ENCODE measurements at regions not wholly inside any gene's neighbourhood (a gene's known extent, or its start where the extent isn't known, plus 50 kb on each side); places are given as distances from the start of the nearest gene placed in this dataset.
"Not testable (repeated sequence)": the region's sequence is repeated elsewhere in the genome, so short reads cannot be mapped to it uniquely, and the experiment has no call there.

- no peak overlapping the region for H3K4me2 ChIP-seq (ENCODE audit: low read length)
- H3K27me3 ChIP-seq (ENCODE audit: low read depth, low read length) = no peaks in the 10 kb centered on the region
- no peaks in the 10 kb centered on the region for H4K20me1 ChIP-seq (ENCODE audit: insufficient read depth, low read length)
- no peak for TF ChIP-seq CTCF (IDR thresholded peaks at IDR 0.05; ENCODE audit: low read depth, low read length)
- no peak for TF ChIP-seq EZH2phosphoT487 (IDR thresholded peaks at IDR 0.05; ENCODE audit: low read depth)
- no peaks in the 10 kb centered on the region for H3K4me1 ChIP-seq (ENCODE audit: low read length)
- no peak overlapping the region for H2AFZ ChIP-seq (ENCODE audit: low read depth, low read length)
- no peaks in the 10 kb centered on the region for H3K36me3 ChIP-seq (replicated peaks; ENCODE audit: low read depth, low read length)
- no peak overlapping the region for H3K9ac ChIP-seq (ENCODE audit: low read length)
- H3K4me3 ChIP-seq (ENCODE audit: low read length) = no peak overlapping the region
- H3K9me3 ChIP-seq (ENCODE audit: insufficient read depth, low read length) = no peaks in the 10 kb centered on the region
- H3K79me2 ChIP-seq (ENCODE audit: low read length) = no peaks in the 10 kb centered on the region
- H3K27ac ChIP-seq (ENCODE audit: low read length) = no peak overlapping the region
Measured at GRCh38 chr12:33223956-33224355, 215.7 kb downstream of the SYT10 start.

GRCh38 chr12:33222357-33222756 is 217.3 kb downstream of the SYT10 start:
- H3K4me1 ChIP-seq (ENCODE audit: low read length) = no peaks in the 10 kb centered on the region
- H3K9ac ChIP-seq (ENCODE audit: low read length) = no peak overlapping the region
- no peaks in the 10 kb centered on the region for H3K9me3 ChIP-seq (ENCODE audit: insufficient read depth, low read length)
- H3K4me2 ChIP-seq (ENCODE audit: low read length) = no peak overlapping the region
- no peaks in the 10 kb centered on the region for H4K20me1 ChIP-seq (ENCODE audit: insufficient read depth, low read length)
- H3K27me3 ChIP-seq (ENCODE audit: low read depth, low read length) = no peaks in the 10 kb centered on the region
- no peak overlapping the region for H3K27ac ChIP-seq (ENCODE audit: low read length)
- H2AFZ ChIP-seq (ENCODE audit: low read depth, low read length) = no peak overlapping the region
- no peaks in the 10 kb centered on the region for H3K79me2 ChIP-seq (ENCODE audit: low read length)
- H3K36me3 ChIP-seq (replicated peaks; ENCODE audit: low read depth, low read length) = no peaks in the 10 kb centered on the region
- no peak overlapping the region for H3K4me3 ChIP-seq (ENCODE audit: low read length)
- TF ChIP-seq CTCF (IDR thresholded peaks at IDR 0.05; ENCODE audit: low read depth, low read length) = no peak
- TF ChIP-seq EZH2phosphoT487 (IDR thresholded peaks at IDR 0.05; ENCODE audit: low read depth) = no peak

GRCh38 chr12:33205981-33206380 is 233.6 kb downstream of the SYT10 start:
- no peaks in the 10 kb centered on the region for H4K20me1 ChIP-seq (ENCODE audit: insufficient read depth, low read length)
- H3K27ac ChIP-seq (ENCODE audit: low read length) = no peak overlapping the region
- no peaks in the 10 kb centered on the region for H3K36me3 ChIP-seq (replicated peaks; ENCODE audit: low read depth, low read length)
- H3K9ac ChIP-seq (ENCODE audit: low read length) = no peak overlapping the region
- no peak overlapping the region for H3K4me2 ChIP-seq (ENCODE audit: low read length)
- no peak overlapping the region for H2AFZ ChIP-seq (ENCODE audit: low read depth, low read length)
- TF ChIP-seq EZH2phosphoT487 (IDR thresholded peaks at IDR 0.05; ENCODE audit: low read depth) (no peak), CTCF (IDR thresholded peaks at IDR 0.05; ENCODE audit: low read depth, low read length) (no peak)
- no peaks in the 10 kb centered on the region for H3K9me3 ChIP-seq (ENCODE audit: insufficient read depth, low read length)
- H3K79me2 ChIP-seq (ENCODE audit: low read length) = no peaks in the 10 kb centered on the region
- no peak overlapping the region for H3K4me3 ChIP-seq (ENCODE audit: low read length)
- no peaks in the 10 kb centered on the region for H3K27me3 ChIP-seq (ENCODE audit: low read depth, low read length)
- no peaks in the 10 kb centered on the region for H3K4me1 ChIP-seq (ENCODE audit: low read length)

- H3K9me3 ChIP-seq (ENCODE audit: insufficient read depth, low read length); H3K4me1 ChIP-seq (ENCODE audit: low read length); H3K27me3 ChIP-seq (ENCODE audit: low read depth, low read length); H3K27ac ChIP-seq (ENCODE audit: low read length); H2AFZ ChIP-seq (ENCODE audit: low read depth, low read length); H3K9ac ChIP-seq (ENCODE audit: low read length); H3K36me3 ChIP-seq (replicated peaks; ENCODE audit: low read depth, low read length); H4K20me1 ChIP-seq (ENCODE audit: insufficient read depth, low read length); H3K79me2 ChIP-seq (ENCODE audit: low read length); H3K4me3 ChIP-seq (ENCODE audit: low read length); H3K4me2 ChIP-seq (ENCODE audit: low read length): not testable (repeated sequence)
Measured at GRCh38 chr12:33194389-33194788, 245.2 kb downstream of the SYT10 start.

- Histone ChIP-seq H3K36me3 (replicated peaks; ENCODE audit: low read depth, low read length) (no peaks in the 10 kb centered on the region), H3K79me2 (ENCODE audit: low read length) (no peaks in the 10 kb centered on the region), H3K9ac (ENCODE audit: low read length) (no peak overlapping the region), H3K4me1 (ENCODE audit: low read length) (no peaks in the 10 kb centered on the region), H3K27ac (ENCODE audit: low read length) (no peak overlapping the region), H3K4me3 (ENCODE audit: low read length) (no peak overlapping the region), H4K20me1 (ENCODE audit: insufficient read depth, low read length) (no peaks in the 10 kb centered on the region), H2AFZ (ENCODE audit: low read depth, low read length) (no peak overlapping the region), H3K9me3 (ENCODE audit: insufficient read depth, low read length) (no peaks in the 10 kb centered on the region), H3K4me2 (ENCODE audit: low read length) (no peak overlapping the region), H3K27me3 (ENCODE audit: low read depth, low read length) (no peaks in the 10 kb centered on the region)
- no peak for TF ChIP-seq EZH2phosphoT487 (IDR thresholded peaks at IDR 0.05; ENCODE audit: low read depth)
- TF ChIP-seq CTCF (IDR thresholded peaks at IDR 0.05; ENCODE audit: low read depth, low read length) = no peak
Measured at GRCh38 chr12:33192226-33192625, 247.4 kb downstream of the SYT10 start.
